DND-41 (cell line): ENCODE measurements at regions not wholly inside any gene's neighbourhood (a gene's known extent, or its start where the extent isn't known, plus 50 kb on each side); places are given as distances from the start of the nearest gene placed in this dataset.
"Not testable (repeated sequence)": the region's sequence is repeated elsewhere in the genome, so short reads cannot be mapped to it uniquely, and the experiment has no call there.

ENCODE experiments used
- CTCF ChIP-seq: IDR thresholded peaks from 2 replicates; pipeline ENCODE4 v1.5.1; 2012; ENCODE audit warnings: borderline replicate concordance, low read length, moderate library complexity, mild to moderate bottlenecking; ENCODE audit not compliant: poor library complexity, severe bottlenecking; ENCODE audit errors: extremely low read depth
- EZH2 ChIP-seq: IDR thresholded peaks from 3 replicates; pipeline ENCODE4 v1.6.1; 2012; ENCODE audit warnings: borderline replicate concordance, low read depth, mild to moderate bottlenecking, moderate library complexity, low read length, inconsistent platforms; ENCODE audit not compliant: severe bottlenecking

GRCh38 chr15:38025656-38026055 is 91.2 kb downstream of the TMCO5A start:
- not testable (repeated sequence) for TF ChIP-seq CTCF, EZH2
